SK-N-SH (cell line): ENCODE measurements at regions not wholly inside any gene's neighbourhood (a gene's known extent, or its start where the extent isn't known, plus 50 kb on each side); places are given as distances from the start of the nearest gene placed in this dataset.
A peak's percentile ranks its signal among the peaks of the same experiment; 100 is the strongest.

Experiments
- CTCF ChIA-PET: fragments of 300-600, 350-600 bp; formaldehyde crosslinking; extraction: SDS; loops from one replicate; lab custom pipeline; 2021; lab: Yijun Ruan, JAX
- POLR2A ChIA-PET: fragments of 350-600 bp; sonication (Branson Sonifier 250); formaldehyde crosslinking; extraction: SDS; loops from one replicate; lab custom pipeline; 2020; ENCODE audit warnings: antibody characterized with exemption, inconsistent platforms; lab: Yijun Ruan, JAX
- DNase-seq: peaks from one replicate; pipeline ENCODE4 v3.0.0; 2012
- H2AFZ ChIP-seq: fragments of 200-600 bp; sonication (generic); 2 replicates; pipeline ENCODE4 v1.8.1; 2016; ENCODE audit warnings: antibody characterized with exemption, mild to moderate bottlenecking, low read depth
- H3F3A ChIP-seq: fragments of 200-600 bp; sonication (generic); replicated peaks from 2 replicates; pipeline ENCODE3; 2016; ENCODE audit warnings: antibody characterized with exemption, mild to moderate bottlenecking; ENCODE audit not compliant: insufficient read depth
- H3K27ac ChIP-seq, 2 experiments: fragments of 200-500 bp in 1 of 2; fragments of 200-600 bp in 1 of 2; sonication (Bioruptor generic) in 1 of 2; sonication (generic), shearing (Covaris generic) in 1 of 2; 2 replicates each; pipeline versions ENCODE4 v1.5.1 to v1.6.1; 2014 to 2016; ENCODE audit warnings: low read depth in 2 of 2, inconsistent platforms in 1 of 2, low read length in 1 of 2, mild to moderate bottlenecking in 1 of 2, mixed read lengths in 1 of 2
- H3K27me3 ChIP-seq: fragments of 200-600 bp; sonication (generic), shearing (Covaris generic); 2 replicates; pipeline ENCODE4 v1.6.1; 2016; ENCODE audit warnings: mixed run types; ENCODE audit not compliant: insufficient read depth
- H3K36me3 ChIP-seq, 2 experiments: fragments of 200-500 bp in 1 of 2; fragments of 200-600 bp in 1 of 2; sonication (Bioruptor generic) in 1 of 2; sonication (generic) in 1 of 2; replicated peaks in 1 of 2; 2 replicates each; pipeline versions ENCODE3 to v1.5.1; 2014 to 2016; ENCODE audit warnings: low read length in 1 of 2, mild to moderate bottlenecking in 1 of 2; ENCODE audit not compliant: insufficient read depth in 2 of 2, control insufficient read depth in 1 of 2
- H3K4me1 ChIP-seq, 2 experiments: fragments of 200-500 bp in 1 of 2; fragments of 200-600 bp in 1 of 2; sonication (Bioruptor generic) in 1 of 2; sonication (generic), shearing (Covaris generic) in 1 of 2; 2 replicates each; pipeline versions ENCODE4 v1.5.1 to v1.6.1; 2014 to 2016; ENCODE audit warnings: low read depth in 1 of 2, low read length in 1 of 2, mixed run types in 1 of 2; ENCODE audit not compliant: insufficient read depth in 2 of 2, control insufficient read depth in 1 of 2
- H3K4me2 ChIP-seq: fragments of 200-600 bp; sonication (generic), shearing (Covaris generic); 2 replicates; pipeline ENCODE4 v1.6.1; 2017; ENCODE audit warnings: mixed run types
- H3K4me3 ChIP-seq, 2 experiments: fragments of 200-500 bp in 1 of 2; fragments of 200-600 bp in 1 of 2; sonication (Bioruptor generic) in 1 of 2; sonication (generic), shearing (Covaris generic) in 1 of 2; 2 replicates each; pipeline versions ENCODE4 v1.5.1 to v1.8.1; 2014 to 2016; ENCODE audit warnings: low read depth in 2 of 2, inconsistent platforms in 1 of 2, low read length in 1 of 2, mild to moderate bottlenecking in 1 of 2, mixed read lengths in 1 of 2, moderate library complexity in 1 of 2
- H3K79me2 ChIP-seq: fragments of 200-600 bp; sonication (generic); 2 replicates; pipeline ENCODE4 v1.8.1; 2017; ENCODE audit warnings: mild to moderate bottlenecking; ENCODE audit not compliant: insufficient read depth
- H3K9ac ChIP-seq: fragments of 200-600 bp; sonication (generic); 2 replicates; pipeline ENCODE4 v1.6.1; 2017; ENCODE audit warnings: mixed run types
- H3K9me2 ChIP-seq: fragments of 200-600 bp; sonication (generic); 2 replicates; pipeline ENCODE4 v1.6.1; 2017; ENCODE audit warnings: mixed run types
- H3K9me3 ChIP-seq: fragments of 200-600 bp; sonication (generic); 2 replicates; pipeline ENCODE4 v1.6.1; 2017; ENCODE audit warnings: mixed run types, mild to moderate bottlenecking, moderate library complexity
- H4K20me1 ChIP-seq: fragments of 200-600 bp; sonication (generic); 2 replicates; pipeline ENCODE4 v1.6.1; 2017; ENCODE audit warnings: mild to moderate bottlenecking, mixed run types; ENCODE audit not compliant: insufficient read depth
- RAD21 ChIP-seq: IDR thresholded peaks from 2 replicates; pipeline ENCODE4 v1.6.1; 2012; ENCODE audit warnings: mild to moderate bottlenecking, low read length
- RCOR1 ChIP-seq: fragments of 150-350 bp; IDR thresholded peaks from 2 replicates; pipeline ENCODE4 v1.6.1; 2017; ENCODE audit warnings: antibody characterized with exemption, low read length
- RXRA ChIP-seq: IDR thresholded peaks from 2 replicates; pipeline ENCODE4 v1.4.0; 2012; ENCODE audit warnings: low read depth, mild to moderate bottlenecking, borderline replicate concordance
- TEAD4 ChIP-seq: IDR thresholded peaks from 2 replicates; pipeline ENCODE4 v1.4.0; 2012; ENCODE audit warnings: mild to moderate bottlenecking, borderline replicate concordance; ENCODE audit not compliant: insufficient read depth
- WGBS: methylation state at CpG from one replicate; pipeline ENCODE4 v1.1.6; 2017; ENCODE audit warnings: low lambda C conversion rate; 5-methylcytosine and 5-hydroxymethylcytosine counted together
- TF ChIP-seq, protein P1 (sequence below): IDR thresholded peaks from 2 replicates; pipeline ENCODE4 v1.4.0; 2012; ENCODE audit warnings: low read depth, borderline replicate concordance
- TF ChIP-seq, protein P2 (sequence below): fragments of 150-350 bp; IDR thresholded peaks from 2 replicates; pipeline ENCODE4 v1.6.1; 2017; ENCODE audit warnings: antibody characterized with exemption, low read length, low read depth, borderline replicate concordance
- TF ChIP-seq, protein P3 (sequence below): fragments of 150-350 bp; IDR thresholded peaks from 2 replicates; pipeline ENCODE4 v1.6.1; 2016; ENCODE audit warnings: mild to moderate bottlenecking, low read depth, low read length
- TF ChIP-seq, protein P4 (sequence below): IDR thresholded peaks from 2 replicates; pipeline ENCODE4 v1.6.1; 2012; ENCODE audit warnings: mild to moderate bottlenecking, low read depth, low read length, moderate library complexity

DNA sequence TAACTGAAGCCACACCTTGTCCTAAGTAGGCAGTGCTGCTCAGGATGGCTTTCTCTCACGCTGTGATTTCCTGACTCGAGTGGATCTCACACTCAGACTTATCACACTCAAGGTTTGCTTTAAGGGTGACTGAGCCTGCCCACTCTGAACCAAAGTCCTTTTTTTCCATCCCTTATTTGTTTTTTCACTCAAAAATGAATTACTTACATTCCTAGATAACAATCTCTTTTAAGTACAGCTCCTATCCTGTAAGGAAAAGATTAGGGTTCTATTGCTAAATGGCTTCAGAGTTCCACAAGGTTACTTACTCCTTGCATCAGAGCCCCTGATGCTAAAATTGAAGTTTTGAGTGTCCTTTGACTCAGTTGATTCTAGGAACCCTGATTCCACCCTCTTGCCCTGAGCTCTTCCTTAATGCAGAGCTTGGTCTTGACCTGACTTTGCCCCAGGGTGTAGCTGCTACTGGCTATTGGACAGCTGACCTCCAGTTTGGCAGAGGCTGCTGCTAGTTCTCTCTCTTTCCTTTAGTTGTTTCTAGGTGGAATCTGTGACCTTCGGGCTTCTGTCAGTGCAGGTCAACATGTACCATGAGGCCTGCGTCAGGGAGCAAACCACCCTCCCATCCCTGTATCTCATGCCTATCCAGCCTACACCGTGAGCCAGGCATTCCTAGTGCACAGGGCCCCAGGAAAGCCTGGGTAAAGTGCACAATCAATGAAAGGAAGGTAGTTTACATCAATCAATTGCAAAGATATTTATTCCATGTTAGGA is 80.1 kb upstream of the CD55 start (continued):
- TF ChIP-seq, protein P1, sequence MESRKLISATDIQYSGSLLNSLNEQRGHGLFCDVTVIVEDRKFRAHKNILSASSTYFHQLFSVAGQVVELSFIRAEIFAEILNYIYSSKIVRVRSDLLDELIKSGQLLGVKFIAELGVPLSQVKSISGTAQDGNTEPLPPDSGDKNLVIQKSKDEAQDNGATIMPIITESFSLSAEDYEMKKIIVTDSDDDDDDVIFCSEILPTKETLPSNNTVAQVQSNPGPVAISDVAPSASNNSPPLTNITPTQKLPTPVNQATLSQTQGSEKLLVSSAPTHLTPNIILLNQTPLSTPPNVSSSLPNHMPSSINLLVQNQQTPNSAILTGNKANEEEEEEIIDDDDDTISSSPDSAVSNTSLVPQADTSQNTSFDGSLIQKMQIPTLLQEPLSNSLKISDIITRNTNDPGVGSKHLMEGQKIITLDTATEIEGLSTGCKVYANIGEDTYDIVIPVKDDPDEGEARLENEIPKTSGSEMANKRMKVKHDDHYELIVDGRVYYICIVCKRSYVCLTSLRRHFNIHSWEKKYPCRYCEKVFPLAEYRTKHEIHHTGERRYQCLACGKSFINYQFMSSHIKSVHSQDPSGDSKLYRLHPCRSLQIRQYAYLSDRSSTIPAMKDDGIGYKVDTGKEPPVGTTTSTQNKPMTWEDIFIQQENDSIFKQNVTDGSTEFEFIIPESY = no peak
- TF ChIP-seq RCOR1 = no peak
- TF ChIP-seq, protein P2, sequence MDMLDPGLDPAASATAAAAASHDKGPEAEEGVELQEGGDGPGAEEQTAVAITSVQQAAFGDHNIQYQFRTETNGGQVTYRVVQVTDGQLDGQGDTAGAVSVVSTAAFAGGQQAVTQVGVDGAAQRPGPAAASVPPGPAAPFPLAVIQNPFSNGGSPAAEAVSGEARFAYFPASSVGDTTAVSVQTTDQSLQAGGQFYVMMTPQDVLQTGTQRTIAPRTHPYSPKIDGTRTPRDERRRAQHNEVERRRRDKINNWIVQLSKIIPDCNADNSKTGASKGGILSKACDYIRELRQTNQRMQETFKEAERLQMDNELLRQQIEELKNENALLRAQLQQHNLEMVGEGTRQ = no peak

DNA sequence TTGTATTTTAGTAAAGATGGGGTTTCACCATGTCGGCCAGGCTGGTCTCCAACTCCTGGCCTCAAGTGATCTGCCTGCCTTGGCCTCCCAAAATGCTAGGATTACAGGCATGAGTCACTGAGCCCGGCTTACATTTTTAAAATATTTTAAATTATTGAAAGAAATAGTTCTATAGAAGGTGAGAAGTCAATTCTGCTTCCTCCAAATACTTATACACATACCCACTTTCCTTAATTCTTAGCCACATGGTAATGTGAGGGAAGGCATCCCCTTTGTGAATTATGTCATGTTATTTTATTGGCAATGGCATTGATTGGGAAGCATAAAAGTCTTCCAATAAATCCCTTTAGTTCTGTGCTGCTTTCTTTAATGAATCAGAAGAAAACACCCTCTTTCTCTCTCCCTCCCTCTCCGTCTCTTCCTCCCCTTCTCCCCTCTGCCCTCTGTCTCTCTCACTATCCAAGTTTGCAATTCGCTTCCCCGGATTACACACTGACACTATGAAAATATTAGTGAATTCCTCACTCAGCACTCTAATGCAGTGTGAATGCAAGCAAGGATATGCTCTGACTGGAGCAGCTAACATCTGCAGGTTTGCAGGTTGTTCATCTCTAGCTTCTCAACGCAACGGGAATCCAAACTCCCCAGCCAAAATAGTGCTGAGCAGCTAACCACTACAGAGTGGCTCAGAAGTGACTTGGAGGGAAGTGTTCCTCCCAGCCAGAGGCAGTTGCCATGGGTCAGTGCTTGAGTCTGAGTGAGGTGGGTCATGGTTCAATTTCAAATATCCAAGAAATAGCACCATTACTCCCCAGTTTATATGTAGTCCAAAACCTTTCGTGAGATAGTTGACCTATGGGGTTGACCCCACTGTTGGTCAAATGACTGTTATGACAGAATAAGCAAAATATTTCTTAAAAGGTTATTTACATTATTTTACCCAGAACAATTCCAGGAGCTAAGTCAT is 77.8 kb upstream of the CD55 start:
- no peaks in the 10 kb centered on the region for H3K79me2 ChIP-seq
- no peaks in the 10 kb centered on the region for H4K20me1 ChIP-seq
- TF ChIP-seq RXRA (no peak), TEAD4 (no peak), RAD21 (no peak)
- TF ChIP-seq, protein P3, sequence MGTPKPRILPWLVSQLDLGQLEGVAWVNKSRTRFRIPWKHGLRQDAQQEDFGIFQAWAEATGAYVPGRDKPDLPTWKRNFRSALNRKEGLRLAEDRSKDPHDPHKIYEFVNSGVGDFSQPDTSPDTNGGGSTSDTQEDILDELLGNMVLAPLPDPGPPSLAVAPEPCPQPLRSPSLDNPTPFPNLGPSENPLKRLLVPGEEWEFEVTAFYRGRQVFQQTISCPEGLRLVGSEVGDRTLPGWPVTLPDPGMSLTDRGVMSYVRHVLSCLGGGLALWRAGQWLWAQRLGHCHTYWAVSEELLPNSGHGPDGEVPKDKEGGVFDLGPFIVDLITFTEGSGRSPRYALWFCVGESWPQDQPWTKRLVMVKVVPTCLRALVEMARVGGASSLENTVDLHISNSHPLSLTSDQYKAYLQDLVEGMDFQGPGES = no peak
- TF ChIP-seq, protein P4, sequence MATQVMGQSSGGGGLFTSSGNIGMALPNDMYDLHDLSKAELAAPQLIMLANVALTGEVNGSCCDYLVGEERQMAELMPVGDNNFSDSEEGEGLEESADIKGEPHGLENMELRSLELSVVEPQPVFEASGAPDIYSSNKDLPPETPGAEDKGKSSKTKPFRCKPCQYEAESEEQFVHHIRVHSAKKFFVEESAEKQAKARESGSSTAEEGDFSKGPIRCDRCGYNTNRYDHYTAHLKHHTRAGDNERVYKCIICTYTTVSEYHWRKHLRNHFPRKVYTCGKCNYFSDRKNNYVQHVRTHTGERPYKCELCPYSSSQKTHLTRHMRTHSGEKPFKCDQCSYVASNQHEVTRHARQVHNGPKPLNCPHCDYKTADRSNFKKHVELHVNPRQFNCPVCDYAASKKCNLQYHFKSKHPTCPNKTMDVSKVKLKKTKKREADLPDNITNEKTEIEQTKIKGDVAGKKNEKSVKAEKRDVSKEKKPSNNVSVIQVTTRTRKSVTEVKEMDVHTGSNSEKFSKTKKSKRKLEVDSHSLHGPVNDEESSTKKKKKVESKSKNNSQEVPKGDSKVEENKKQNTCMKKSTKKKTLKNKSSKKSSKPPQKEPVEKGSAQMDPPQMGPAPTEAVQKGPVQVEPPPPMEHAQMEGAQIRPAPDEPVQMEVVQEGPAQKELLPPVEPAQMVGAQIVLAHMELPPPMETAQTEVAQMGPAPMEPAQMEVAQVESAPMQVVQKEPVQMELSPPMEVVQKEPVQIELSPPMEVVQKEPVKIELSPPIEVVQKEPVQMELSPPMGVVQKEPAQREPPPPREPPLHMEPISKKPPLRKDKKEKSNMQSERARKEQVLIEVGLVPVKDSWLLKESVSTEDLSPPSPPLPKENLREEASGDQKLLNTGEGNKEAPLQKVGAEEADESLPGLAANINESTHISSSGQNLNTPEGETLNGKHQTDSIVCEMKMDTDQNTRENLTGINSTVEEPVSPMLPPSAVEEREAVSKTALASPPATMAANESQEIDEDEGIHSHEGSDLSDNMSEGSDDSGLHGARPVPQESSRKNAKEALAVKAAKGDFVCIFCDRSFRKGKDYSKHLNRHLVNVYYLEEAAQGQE = no peak
- no peaks in the 10 kb centered on the region for H3K27me3 ChIP-seq
- H3K27ac ChIP-seq = no peak overlapping the region
- no peak overlapping the region for H2AFZ ChIP-seq
- POLR2A ChIA-PET = no interaction called here
- H3K4me2 ChIP-seq = peak overlapping the region; percentile 61; the same call in 1 of the 2 replicates
- no peak for DNase-seq
- H3K36me3 ChIP-seq = no peaks in the 10 kb centered on the region
- peaks cover 0 to 2% of the 10 kb centered on the region in 2 experiments; a peak in 3 of 4 replicates for H3K4me1 ChIP-seq
- H3F3A ChIP-seq = peaks cover 3% of the 10 kb centered on the region
- no peak overlapping the region for H3K9ac ChIP-seq
- WGBS = 4% methylated on average over 8 of the region's 8 CpGs
- no peak overlapping the region for H3K4me3 ChIP-seq
- CTCF ChIA-PET = no interaction called here
- H3K9me2 ChIP-seq = no peaks in the 10 kb centered on the region
- no peaks in the 10 kb centered on the region for H3K9me3 ChIP-seq
